ENCODE measurements at regions not wholly inside any gene's neighbourhood (a gene's known extent, or its start where the extent isn't known, plus 50 kb on each side); places are given as distances from the start of the nearest gene placed in this dataset.
"Not testable (repeated sequence)": the region's sequence is repeated elsewhere in the genome, so short reads cannot be mapped to it uniquely, and the experiment has no call there.

DNA sequence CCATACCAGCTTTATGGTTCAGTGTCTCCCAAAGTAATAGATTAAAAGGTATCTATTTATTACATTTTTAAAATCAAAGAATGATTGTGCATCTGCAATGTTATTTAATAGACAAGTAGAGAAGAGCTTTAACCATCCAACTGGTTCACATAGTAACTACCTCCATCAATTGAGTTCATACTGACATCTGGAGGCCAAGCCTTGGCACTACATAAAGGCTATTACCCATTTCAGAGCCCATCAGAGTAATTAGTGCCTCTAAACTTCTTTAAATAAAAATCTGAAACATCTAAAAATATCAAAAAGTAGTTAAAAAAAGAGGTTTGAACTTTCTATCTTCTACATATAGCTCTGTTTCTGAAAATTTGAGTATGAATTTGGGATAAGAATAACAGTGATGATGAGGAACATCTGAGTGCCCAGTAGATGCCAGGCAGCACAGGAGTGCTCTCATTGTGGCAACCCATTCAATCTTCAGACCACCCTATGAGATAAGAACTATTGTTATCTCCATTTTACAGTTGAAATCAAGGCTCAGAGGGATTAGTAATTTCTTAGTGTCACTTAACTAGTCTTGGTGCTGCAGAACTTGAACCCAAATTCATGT is 132.9 kb upstream of the DAAM1 start:
- Histone ChIP-seq H3K27me3 (no peaks in the 10 kb centered on the region), H3K4me3 (no peak overlapping the region), H3K9me3 (no peaks in the 10 kb centered on the region), H3K4me1 (no peaks in the 10 kb centered on the region), H3K36me3 (no peaks in the 10 kb centered on the region), H3K27ac (no peak overlapping the region)
- no peak for DNase-seq (ENCODE audit: low spot score in 2 of 2)
- intact Hi-C loops (cut with DNase I): loop anchor here (1.0 kb wide), 2 partner anchors 415 to 554 kb away; no protein-coding TSS in a partner anchor
- TF ChIP-seq, protein P1, sequence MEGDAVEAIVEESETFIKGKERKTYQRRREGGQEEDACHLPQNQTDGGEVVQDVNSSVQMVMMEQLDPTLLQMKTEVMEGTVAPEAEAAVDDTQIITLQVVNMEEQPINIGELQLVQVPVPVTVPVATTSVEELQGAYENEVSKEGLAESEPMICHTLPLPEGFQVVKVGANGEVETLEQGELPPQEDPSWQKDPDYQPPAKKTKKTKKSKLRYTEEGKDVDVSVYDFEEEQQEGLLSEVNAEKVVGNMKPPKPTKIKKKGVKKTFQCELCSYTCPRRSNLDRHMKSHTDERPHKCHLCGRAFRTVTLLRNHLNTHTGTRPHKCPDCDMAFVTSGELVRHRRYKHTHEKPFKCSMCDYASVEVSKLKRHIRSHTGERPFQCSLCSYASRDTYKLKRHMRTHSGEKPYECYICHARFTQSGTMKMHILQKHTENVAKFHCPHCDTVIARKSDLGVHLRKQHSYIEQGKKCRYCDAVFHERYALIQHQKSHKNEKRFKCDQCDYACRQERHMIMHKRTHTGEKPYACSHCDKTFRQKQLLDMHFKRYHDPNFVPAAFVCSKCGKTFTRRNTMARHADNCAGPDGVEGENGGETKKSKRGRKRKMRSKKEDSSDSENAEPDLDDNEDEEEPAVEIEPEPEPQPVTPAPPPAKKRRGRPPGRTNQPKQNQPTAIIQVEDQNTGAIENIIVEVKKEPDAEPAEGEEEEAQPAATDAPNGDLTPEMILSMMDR (IDR thresholded peaks at IDR 0.05): peak; percentile 53 to 77 (median 54)

DNA sequence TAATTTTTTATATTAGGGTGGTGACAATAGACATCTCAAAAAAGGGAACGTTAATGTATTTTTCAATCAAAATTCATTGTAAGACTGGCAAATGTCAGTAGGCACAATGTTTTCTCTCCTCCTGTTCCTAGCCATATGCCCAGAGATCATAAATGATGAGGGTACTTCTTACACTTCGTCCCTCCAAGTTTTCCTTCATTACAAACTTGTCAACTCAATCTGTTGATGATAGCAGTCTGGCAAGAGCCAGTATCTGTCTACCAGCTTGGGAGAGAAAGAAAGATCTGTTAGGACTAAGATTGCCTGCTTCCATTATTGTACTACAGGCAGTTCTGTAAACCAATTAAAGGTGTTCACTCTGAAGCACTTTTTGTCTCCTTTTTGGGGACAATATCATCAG is 130.9 kb upstream of the DAAM1 start:
- TF ChIP-seq, protein P1 (IDR thresholded peaks at IDR 0.05): no peak
- no peaks in the 10 kb centered on the region for H3K9me3 ChIP-seq
- no peaks in the 10 kb centered on the region for H3K36me3 ChIP-seq
- H3K4me1 ChIP-seq: no peaks in the 10 kb centered on the region
- intact Hi-C loops (cut with DNase I): no loop called here
- no peak overlapping the region for H3K27ac ChIP-seq
- no peaks in the 10 kb centered on the region for H3K27me3 ChIP-seq
- no peak overlapping the region for H3K4me3 ChIP-seq
- no peak for DNase-seq (ENCODE audit: low spot score in 2 of 2)

DNA sequence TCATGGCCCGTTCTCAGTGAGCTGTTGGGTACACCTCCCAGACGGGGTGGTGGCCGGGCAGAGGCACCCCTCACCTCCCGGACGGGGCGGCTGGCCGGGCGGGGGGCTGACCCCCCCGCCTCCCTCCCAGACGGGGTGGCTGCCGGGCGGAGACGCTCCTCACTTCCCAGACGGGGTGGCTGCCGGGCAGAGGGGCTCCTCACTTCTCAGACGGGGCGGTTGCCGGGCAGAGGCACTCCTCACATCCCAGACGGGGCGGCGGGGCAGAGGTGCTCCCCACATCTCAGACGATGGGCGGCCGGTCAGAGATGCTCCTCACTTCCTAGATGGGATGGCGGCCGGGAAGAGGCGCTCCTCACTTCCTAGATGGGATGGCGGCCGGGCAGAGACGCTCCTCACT is 129.7 kb upstream of the DAAM1 start:
- H3K36me3 ChIP-seq; DNase-seq (ENCODE audit: low spot score in 2 of 2); H3K4me1 ChIP-seq; H3K27me3 ChIP-seq; H3K27ac ChIP-seq; intact Hi-C loops (cut with DNase I); H3K4me3 ChIP-seq: not testable (repeated sequence)
- H3K9me3 ChIP-seq: peaks cover 0 to 12% of the 10 kb centered on the region in 2 donors

DNA sequence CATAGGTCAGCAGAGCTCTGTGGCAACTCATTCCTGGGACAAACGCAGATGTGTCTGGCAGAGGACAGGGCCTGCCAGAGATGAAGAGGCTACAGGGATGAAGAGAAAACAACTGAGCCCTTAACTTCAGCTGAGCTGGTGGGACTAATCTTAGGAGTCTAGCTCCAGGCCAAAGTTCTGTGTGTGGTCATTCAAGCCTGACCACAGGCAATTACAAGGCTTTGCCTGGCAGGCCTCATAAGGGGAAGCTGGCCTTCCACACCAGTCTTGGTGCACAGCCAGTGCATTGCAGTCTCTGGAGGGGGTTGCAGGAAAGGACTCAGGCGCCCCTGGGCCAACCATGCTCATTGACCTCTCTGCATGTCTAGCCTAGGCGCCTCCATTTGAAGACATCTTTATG is 127.6 kb upstream of the DAAM1 start:
- intact Hi-C loops (cut with DNase I): no loop called here
- Histone ChIP-seq H3K4me3 (no peak overlapping the region), H3K4me1 (no peaks in the 10 kb centered on the region), H3K27me3 (no peaks in the 10 kb centered on the region), H3K9me3 (peaks cover 0 to 12% of the 10 kb centered on the region in 2 donors), H3K27ac (no peak overlapping the region), H3K36me3 (no peaks in the 10 kb centered on the region)
- no peak for DNase-seq (ENCODE audit: low spot score in 2 of 2)
- TF ChIP-seq, protein P1 (IDR thresholded peaks at IDR 0.05): no peak

DNA sequence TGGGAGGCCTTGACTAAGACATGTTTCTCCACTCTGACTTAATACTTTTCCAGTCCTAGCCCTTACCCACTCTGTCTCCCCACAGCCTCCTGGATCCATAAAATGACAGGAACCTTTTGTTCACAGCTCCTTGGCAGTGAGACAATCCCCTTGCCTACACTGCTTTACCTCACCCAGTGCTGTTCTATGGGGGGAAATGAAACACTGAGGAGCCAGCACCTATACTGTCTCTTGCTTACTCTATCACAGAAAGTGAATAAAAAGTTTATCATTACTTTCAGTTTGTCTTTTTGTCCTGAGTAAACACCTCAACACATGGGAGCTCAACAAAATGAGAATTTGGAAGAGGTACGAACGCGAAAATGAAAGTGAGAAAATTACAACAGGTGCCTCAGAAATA is 127.2 kb upstream of the DAAM1 start:
- TF ChIP-seq, protein P1 (IDR thresholded peaks at IDR 0.05): no peak
- Histone ChIP-seq H3K9me3 (peaks cover 0 to 12% of the 10 kb centered on the region in 2 donors), H3K27ac (no peak overlapping the region), H3K27me3 (no peaks in the 10 kb centered on the region), H3K4me1 (no peaks in the 10 kb centered on the region), H3K36me3 (no peaks in the 10 kb centered on the region), H3K4me3 (no peak overlapping the region)
- DNase-seq (ENCODE audit: low spot score in 2 of 2): no peak
- intact Hi-C loops (cut with DNase I): no loop called here

DNA sequence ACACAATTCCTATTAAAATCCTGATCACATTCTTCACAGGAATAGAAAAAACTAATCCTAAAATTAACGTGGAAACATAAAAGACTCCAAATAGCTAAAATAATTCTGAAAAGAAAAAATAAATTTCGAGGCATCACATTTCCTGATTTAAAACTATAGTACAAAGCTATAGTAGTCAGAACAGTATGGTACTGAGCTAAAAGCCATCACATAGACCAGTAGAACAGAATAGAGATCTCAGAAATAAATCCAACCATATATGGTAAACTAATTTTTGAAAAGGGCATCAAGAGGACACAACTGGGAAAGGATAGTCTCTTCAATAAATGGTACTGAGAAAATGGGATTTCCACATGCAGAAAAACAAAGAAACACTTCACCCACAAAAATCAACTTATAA is 125.2 kb upstream of the DAAM1 start:
- H3K27ac ChIP-seq: no peak overlapping the region
- H3K36me3 ChIP-seq: no peaks in the 10 kb centered on the region
- no peaks in the 10 kb centered on the region for H3K27me3 ChIP-seq
- no peak overlapping the region for H3K4me3 ChIP-seq
- intact Hi-C loops (cut with DNase I): no loop called here
- no peak for DNase-seq (ENCODE audit: low spot score in 2 of 2)
- TF ChIP-seq, protein P1 (IDR thresholded peaks at IDR 0.05): no peak
- H3K9me3 ChIP-seq: peaks cover 0 to 12% of the 10 kb centered on the region in 2 donors
- no peaks in the 10 kb centered on the region for H3K4me1 ChIP-seq
